HG03280 (cell line): ENCODE measurements at regions not wholly inside any gene's neighbourhood (a gene's known extent, or its start where the extent isn't known, plus 50 kb on each side); places are given as distances from the start of the nearest gene placed in this dataset.
"Not testable (repeated sequence)": the region's sequence is repeated elsewhere in the genome, so short reads cannot be mapped to it uniquely, and the experiment has no call there.

Experiments used
- ATAC-seq: cut with Tn5 transposase; IDR thresholded peaks from one replicate; pipeline ENCODE4 v1.9.1; 2021; ENCODE audit warnings: mild to moderate bottlenecking, moderate library complexity; ENCODE audit not compliant: unreplicated experiment

- no peak for ATAC-seq
These were observed 79.0 kb upstream of the GMDS start for GRCh38 chr6:2324166-2324953.

- not testable (repeated sequence) for ATAC-seq
These were observed 72.1 kb upstream of the GMDS start for GRCh38 chr6:2317498-2317897.

- no peak for ATAC-seq
These were observed 69.2 kb upstream of the GMDS start for GRCh38 chr6:2314641-2315040.

- ATAC-seq: no peak
These were observed 64.6 kb upstream of the GMDS start for GRCh38 chr6:2310042-2310441.

GRCh38 chr6:2309122-2309521, 63.7 kb upstream of the GMDS start:
- ATAC-seq: no peak

GRCh38 chr6:2307799-2308198, 62.4 kb upstream of the GMDS start:
- ATAC-seq: no peak

GRCh38 chr6:2305951-2306350, 60.5 kb upstream of the GMDS start:
- ATAC-seq: no peak

- not testable (repeated sequence) for ATAC-seq
These were observed 57.1 kb upstream of the GMDS start for GRCh38 chr6:2302482-2302881.

GRCh38 chr6:2296781-2297180, 51.4 kb upstream of the GMDS start:
- ATAC-seq: no peak
